HepG2 (cell line): ENCODE measurements at regions not wholly inside any gene's neighbourhood (a gene's known extent, or its start where the extent isn't known, plus 50 kb on each side); places are given as distances from the start of the nearest gene placed in this dataset.

Experiments
- ATAC-seq: fragments of 200-7000 bp; cut with Tn5 transposase; 3 replicates; pipeline ENCODE4 v1.9.1; 2020; ENCODE audit warnings: mild to moderate bottlenecking, moderate library complexity
- BruUV-seq: library from RNA; stranded (reverse); fragments of 400-500 nt; replicated peaks from 2 replicates; lab custom pipeline; 2021; lab: Mats Ljungman, UMichigan
- CTCF ChIA-PET: fragments of 300-600 bp; formaldehyde crosslinking; extraction: SDS; loops from one replicate; lab custom pipeline; 2021; ENCODE audit warnings: low total read pairs, inconsistent platforms, low intra/inter-chr PET ratio; lab: Yijun Ruan, JAX
- POLR2A ChIA-PET: fragments of 350-600 bp; sonication (Branson Sonifier 250); formaldehyde crosslinking; loops from one replicate; lab custom pipeline; 2020; ENCODE audit warnings: antibody characterized with exemption, inconsistent platforms; lab: Yijun Ruan, JAX
- DNase-seq: peaks from one replicate; pipeline ENCODE4 v3.0.0-alpha.2; 2015; ENCODE audit warnings: low spot score
- FAIRE-seq: peaks from 3 replicates; lab custom pipeline; 2011; peaks lifted over from hg19 to GRCh38; lab: Jason Lieb, UNC
- H2AFZ ChIP-seq: one replicate; pipeline ENCODE4 v1.6.1; 2011; ENCODE audit warnings: low read length, inconsistent platforms
- H3K27ac ChIP-seq: fragments of 300-600 bp; 3 replicates; pipeline ENCODE4 v1.8.0; 2011; ENCODE audit warnings: mixed run types, mild to moderate bottlenecking, mixed read lengths, low read length, inconsistent platforms; ENCODE audit not compliant: insufficient read depth; ENCODE audit errors: extremely low read length
- H3K27me3 ChIP-seq, 2 experiments: fragments of 200-600 bp in 1 of 2; 2 replicates in 1 of 2; 3 replicates in 1 of 2; pipeline versions ENCODE4 v1.6.0 to v1.8.0; 2011; ENCODE audit warnings: low read length in 2 of 2, mild to moderate bottlenecking in 2 of 2, moderate library complexity in 2 of 2, inconsistent platforms in 1 of 2; ENCODE audit not compliant: insufficient read depth in 2 of 2, control insufficient read depth in 1 of 2
- H3K36me3 ChIP-seq, 2 experiments: fragments of 200-600 bp in 1 of 2; replicated peaks in 1 of 2; 2 replicates in 1 of 2; 3 replicates in 1 of 2; pipeline versions ENCODE4 v1.5.1 to v1.8.0; 2011; ENCODE audit warnings: low read length in 2 of 2, inconsistent platforms in 1 of 2; ENCODE audit not compliant: insufficient read depth in 2 of 2, control insufficient read depth in 1 of 2
- H3K4me1 ChIP-seq: 2 replicates; pipeline ENCODE4 v1.5.1; 2012; ENCODE audit warnings: low read length, inconsistent platforms; ENCODE audit not compliant: insufficient read depth
- H3K4me2 ChIP-seq: 2 replicates; pipeline ENCODE4 v1.6.0; 2011; ENCODE audit warnings: low read depth, low read length, inconsistent platforms
- H3K4me3 ChIP-seq, 3 experiments: fragments of 200-600 bp in 1 of 3; sonication (generic), shearing (Covaris generic) in 1 of 3; replicated peaks in 1 of 3; 2 replicates each; pipeline ENCODE4 v1.5.1; 2011 to 2016; ENCODE audit warnings: low read length in 3 of 3, inconsistent platforms in 2 of 3, low read depth in 2 of 3, mild to moderate bottlenecking in 2 of 3, control low read depth in 1 of 3, mixed read lengths in 1 of 3; ENCODE audit not compliant: insufficient read depth in 1 of 3
- H3K79me2 ChIP-seq: one replicate; pipeline ENCODE4 v1.6.1; 2011; ENCODE audit warnings: low read length, inconsistent platforms; ENCODE audit not compliant: insufficient read depth
- H3K9ac ChIP-seq: 2 replicates; pipeline ENCODE4 v1.6.0; 2011; ENCODE audit warnings: mild to moderate bottlenecking, low read depth, low read length, inconsistent platforms; ENCODE audit not compliant: insufficient read depth
- H3K9me3 ChIP-seq: 2 replicates; pipeline ENCODE4 v1.5.1; 2012; ENCODE audit warnings: mild to moderate bottlenecking, low read length
- H4K20me1 ChIP-seq: 2 replicates; pipeline ENCODE4 v1.6.0; 2011; ENCODE audit warnings: inconsistent platforms, mild to moderate bottlenecking, low read length, moderate library complexity; ENCODE audit not compliant: insufficient read depth
- HNRNPL ChIP-seq: fragments of 200-400 bp; formaldehyde crosslinking; IDR thresholded peaks from 2 replicates; pipeline ENCODE4 v1.6.1; 2017; ENCODE audit warnings: mild to moderate bottlenecking, low read depth, low read length
- MZF1 ChIP-seq: sonication (generic); formaldehyde crosslinking; IDR thresholded peaks from 2 replicates; pipeline ENCODE4 v1.8.1; 2023; ENCODE audit warnings: mild to moderate bottlenecking, missing genetic modification reagents, borderline replicate concordance
- NFE2L1 ChIP-seq: sonication (generic); formaldehyde crosslinking; IDR thresholded peaks from 2 replicates; pipeline ENCODE4 v1.4.0; 2020; ENCODE audit warnings: missing genetic modification reagents, mild to moderate bottlenecking, borderline replicate concordance
- PRPF4 ChIP-seq: fragments of 200-400 bp; formaldehyde crosslinking; IDR thresholded peaks from 2 replicates; pipeline ENCODE4 v1.6.1; 2016; ENCODE audit warnings: low read length, low read depth; ENCODE audit not compliant: poor library complexity, severe bottlenecking
- SMARCC2 ChIP-seq: fragments of 450-650 bp; IDR thresholded peaks from 2 replicates; pipeline ENCODE4 v1.6.1; 2017; ENCODE audit warnings: antibody characterized with exemption, mild to moderate bottlenecking
- SNAI1 ChIP-seq: sonication (generic); formaldehyde crosslinking; IDR thresholded peaks from 2 replicates; pipeline ENCODE4 v1.5.0; 2020; ENCODE audit warnings: mild to moderate bottlenecking, missing genetic modification reagents, borderline replicate concordance
- TBP ChIP-seq: sonication (generic); formaldehyde crosslinking; IDR thresholded peaks from 2 replicates; pipeline ENCODE4 v1.5.0; 2020; ENCODE audit warnings: missing genetic modification reagents
- TBX3 ChIP-seq: fragments of 450-650 bp; IDR thresholded peaks from 2 replicates; pipeline ENCODE4 v1.6.1; 2017; ENCODE audit warnings: antibody characterized with exemption, mild to moderate bottlenecking, inconsistent platforms, borderline replicate concordance
- ZNF205 ChIP-seq: IDR thresholded peaks from 2 replicates; pipeline ENCODE4 v1.6.1; 2018; ENCODE audit warnings: missing biosample characterization, missing genetic modification reagents
- ZNF30 ChIP-seq: sonication (generic); formaldehyde crosslinking; IDR thresholded peaks from 2 replicates; pipeline ENCODE4 v1.5.0; 2020; ENCODE audit warnings: mild to moderate bottlenecking, missing genetic modification reagents
- ZNF350 ChIP-seq: sonication (generic); formaldehyde crosslinking; IDR thresholded peaks from 2 replicates; pipeline ENCODE4 v1.4.0; 2020; ENCODE audit warnings: mild to moderate bottlenecking, low read depth, missing genetic modification reagents, borderline replicate concordance
- ZNF790 ChIP-seq: sonication (generic); formaldehyde crosslinking; IDR thresholded peaks from 2 replicates; pipeline ENCODE4 v1.8.0; 2022; ENCODE audit warnings: missing genetic modification reagents, mild to moderate bottlenecking, borderline replicate concordance
- WGBS: methylation state at CpG from one replicate; pipeline ENCODE4 v1.1.6; 2017; ENCODE audit warnings: low lambda C conversion rate; 5-methylcytosine and 5-hydroxymethylcytosine counted together
- in situ Hi-C: cut with HindIII; loops from 2 replicates; pipeline ENCODE4 v1.10.0; 2017; ENCODE audit warnings: low pct_unique_long_range_greater_than_20kb; ENCODE audit not compliant: extremely low pct_ligation_motif_present
- intact Hi-C: fragments of 100-400 bp; cut with micrococcal nuclease; formaldehyde crosslinking; loops from one replicate; pipeline ENCODE4 v1.10.0; 2022; ENCODE audit not compliant: unreplicated experiment
- TF ChIP-seq, protein P1 (sequence below): sonication (generic); formaldehyde crosslinking; IDR thresholded peaks from 2 replicates; pipeline ENCODE4 v1.5.0; 2020; ENCODE audit warnings: missing genetic modification reagents
- TF ChIP-seq, protein P2 (sequence below): sonication (generic); formaldehyde crosslinking; IDR thresholded peaks from 2 replicates; pipeline ENCODE4 v1.5.0; 2020; ENCODE audit warnings: missing genetic modification reagents
- TF ChIP-seq, protein P3 (sequence below): sonication (generic); formaldehyde crosslinking; IDR thresholded peaks from 2 replicates; pipeline ENCODE4 v1.4.0; 2020; ENCODE audit warnings: missing genetic modification reagents
- TF ChIP-seq, protein P4 (sequence below): sonication (generic); formaldehyde crosslinking; IDR thresholded peaks from 2 replicates; pipeline ENCODE4 v1.4.0; 2020; ENCODE audit warnings: low read depth, missing genetic modification reagents

DNA sequence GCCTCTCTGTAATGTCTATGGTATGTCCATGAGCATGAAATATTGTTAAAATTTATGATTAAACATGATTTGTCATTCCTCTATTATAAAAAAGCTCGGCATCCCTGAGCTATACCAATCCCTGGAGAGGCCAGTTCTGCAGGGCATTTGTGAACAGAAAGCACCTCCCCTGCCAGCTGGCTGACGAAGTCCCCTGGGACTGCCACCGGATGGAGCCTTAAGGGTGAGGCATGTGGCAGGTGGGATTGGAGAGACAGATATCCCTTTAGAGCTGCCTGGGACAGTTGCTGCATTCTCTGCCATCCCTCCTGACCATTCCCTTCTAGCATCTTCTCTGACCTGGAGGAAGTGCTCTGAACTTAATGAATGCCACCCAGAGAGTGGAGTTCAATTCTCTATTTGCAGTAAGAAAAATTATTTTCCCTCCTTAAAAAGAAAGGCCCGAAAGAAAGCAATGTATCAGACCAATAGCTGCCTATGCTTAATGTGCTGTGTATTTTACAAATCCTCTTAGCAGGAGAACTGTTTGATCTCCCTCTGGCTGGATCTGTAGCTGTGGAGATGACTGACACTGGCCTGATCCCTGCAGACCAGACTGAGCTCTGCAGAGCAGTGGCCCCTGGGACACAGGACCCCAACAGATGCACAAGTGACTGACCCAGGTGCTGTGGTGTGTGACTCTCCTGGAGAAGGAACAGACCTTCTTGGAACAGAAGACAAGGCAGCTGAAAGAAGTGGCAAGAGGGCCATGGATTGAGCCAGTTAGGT lies 219.0 kb upstream of the NAV2 start:
- no peak for ATAC-seq
- CTCF ChIA-PET: no interaction called here
- no peaks in the 10 kb centered on the region for H3K9me3 ChIP-seq
- no peak overlapping the region for H3K4me2 ChIP-seq
- no peak overlapping the region for H3K4me3 ChIP-seq
- WGBS: 3% methylated on average over 4 of the region's 4 CpGs
- no TSS peak for BruUV-seq
- H4K20me1 ChIP-seq: no peaks in the 10 kb centered on the region; the same call in 1 of the 2 replicates
- H3K36me3 ChIP-seq: no peaks in the 10 kb centered on the region
- H3K9ac ChIP-seq: no peak overlapping the region
- H3K27ac ChIP-seq: no peak overlapping the region
- intact Hi-C loops (no loop called here), in situ Hi-C loops (no loop called here)
- POLR2A ChIA-PET: no interaction called here
- H2AFZ ChIP-seq: no peak overlapping the region
- no peaks in the 10 kb centered on the region for H3K79me2 ChIP-seq
- no peak for DNase-seq
- no peaks in the 10 kb centered on the region for H3K4me1 ChIP-seq
- no peak for FAIRE-seq
- no peaks in the 10 kb centered on the region; a peak in 1 of 5 replicates for H3K27me3 ChIP-seq
- no peak for TF ChIP-seq TBX3
- TF ChIP-seq, protein P1, sequence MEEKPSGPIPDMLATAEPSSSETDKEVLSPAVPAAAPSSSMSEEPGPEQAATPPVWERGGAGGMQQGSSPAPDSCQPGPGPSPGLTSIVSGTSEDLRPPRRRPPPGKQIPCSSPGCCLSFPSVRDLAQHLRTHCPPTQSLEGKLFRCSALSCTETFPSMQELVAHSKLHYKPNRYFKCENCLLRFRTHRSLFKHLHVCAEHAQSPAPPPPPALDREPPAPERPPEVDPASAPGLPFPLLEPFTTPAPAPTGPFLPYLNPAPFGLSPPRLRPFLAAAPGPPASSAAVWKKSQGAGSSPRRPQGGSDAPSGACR (CRISPR knock-in tag): no peak
- no peak for TF ChIP-seq TBP (CRISPR knock-in tag)
- no peak for TF ChIP-seq ZNF790 (CRISPR knock-in tag)
- TF ChIP-seq NFE2L1 (CRISPR knock-in tag): no peak
- no peak for TF ChIP-seq ZNF205 (CRISPR knock-in tag)
- no peak for TF ChIP-seq SNAI1 (CRISPR knock-in tag)
- TF ChIP-seq, protein P2, sequence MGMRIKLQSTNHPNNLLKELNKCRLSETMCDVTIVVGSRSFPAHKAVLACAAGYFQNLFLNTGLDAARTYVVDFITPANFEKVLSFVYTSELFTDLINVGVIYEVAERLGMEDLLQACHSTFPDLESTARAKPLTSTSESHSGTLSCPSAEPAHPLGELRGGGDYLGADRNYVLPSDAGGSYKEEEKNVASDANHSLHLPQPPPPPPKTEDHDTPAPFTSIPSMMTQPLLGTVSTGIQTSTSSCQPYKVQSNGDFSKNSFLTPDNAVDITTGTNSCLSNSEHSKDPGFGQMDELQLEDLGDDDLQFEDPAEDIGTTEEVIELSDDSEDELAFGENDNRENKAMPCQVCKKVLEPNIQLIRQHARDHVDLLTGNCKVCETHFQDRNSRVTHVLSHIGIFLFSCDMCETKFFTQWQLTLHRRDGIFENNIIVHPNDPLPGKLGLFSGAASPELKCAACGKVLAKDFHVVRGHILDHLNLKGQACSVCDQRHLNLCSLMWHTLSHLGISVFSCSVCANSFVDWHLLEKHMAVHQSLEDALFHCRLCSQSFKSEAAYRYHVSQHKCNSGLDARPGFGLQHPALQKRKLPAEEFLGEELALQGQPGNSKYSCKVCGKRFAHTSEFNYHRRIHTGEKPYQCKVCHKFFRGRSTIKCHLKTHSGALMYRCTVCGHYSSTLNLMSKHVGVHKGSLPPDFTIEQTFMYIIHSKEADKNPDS (CRISPR knock-in tag): no peak
- TF ChIP-seq, protein P3, sequence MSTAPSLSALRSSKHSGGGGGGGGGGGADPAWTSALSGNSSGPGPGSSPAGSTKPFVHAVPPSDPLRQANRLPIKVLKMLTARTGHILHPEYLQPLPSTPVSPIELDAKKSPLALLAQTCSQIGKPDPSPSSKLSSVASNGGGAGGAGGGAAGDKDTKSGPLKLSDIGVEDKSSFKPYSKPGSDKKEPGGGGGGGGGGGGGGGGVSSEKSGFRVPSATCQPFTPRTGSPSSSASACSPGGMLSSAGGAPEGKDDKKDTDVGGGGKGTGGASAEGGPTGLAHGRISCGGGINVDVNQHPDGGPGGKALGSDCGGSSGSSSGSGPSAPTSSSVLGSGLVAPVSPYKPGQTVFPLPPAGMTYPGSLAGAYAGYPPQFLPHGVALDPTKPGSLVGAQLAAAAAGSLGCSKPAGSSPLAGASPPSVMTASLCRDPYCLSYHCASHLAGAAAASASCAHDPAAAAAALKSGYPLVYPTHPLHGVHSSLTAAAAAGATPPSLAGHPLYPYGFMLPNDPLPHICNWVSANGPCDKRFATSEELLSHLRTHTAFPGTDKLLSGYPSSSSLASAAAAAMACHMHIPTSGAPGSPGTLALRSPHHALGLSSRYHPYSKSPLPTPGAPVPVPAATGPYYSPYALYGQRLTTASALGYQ (CRISPR knock-in tag): no peak
- no peak for TF ChIP-seq HNRNPL
- TF ChIP-seq ZNF350 (CRISPR knock-in tag): no peak
- TF ChIP-seq MZF1 (CRISPR knock-in tag): no peak
- no peak for TF ChIP-seq SMARCC2
- TF ChIP-seq, protein P4, sequence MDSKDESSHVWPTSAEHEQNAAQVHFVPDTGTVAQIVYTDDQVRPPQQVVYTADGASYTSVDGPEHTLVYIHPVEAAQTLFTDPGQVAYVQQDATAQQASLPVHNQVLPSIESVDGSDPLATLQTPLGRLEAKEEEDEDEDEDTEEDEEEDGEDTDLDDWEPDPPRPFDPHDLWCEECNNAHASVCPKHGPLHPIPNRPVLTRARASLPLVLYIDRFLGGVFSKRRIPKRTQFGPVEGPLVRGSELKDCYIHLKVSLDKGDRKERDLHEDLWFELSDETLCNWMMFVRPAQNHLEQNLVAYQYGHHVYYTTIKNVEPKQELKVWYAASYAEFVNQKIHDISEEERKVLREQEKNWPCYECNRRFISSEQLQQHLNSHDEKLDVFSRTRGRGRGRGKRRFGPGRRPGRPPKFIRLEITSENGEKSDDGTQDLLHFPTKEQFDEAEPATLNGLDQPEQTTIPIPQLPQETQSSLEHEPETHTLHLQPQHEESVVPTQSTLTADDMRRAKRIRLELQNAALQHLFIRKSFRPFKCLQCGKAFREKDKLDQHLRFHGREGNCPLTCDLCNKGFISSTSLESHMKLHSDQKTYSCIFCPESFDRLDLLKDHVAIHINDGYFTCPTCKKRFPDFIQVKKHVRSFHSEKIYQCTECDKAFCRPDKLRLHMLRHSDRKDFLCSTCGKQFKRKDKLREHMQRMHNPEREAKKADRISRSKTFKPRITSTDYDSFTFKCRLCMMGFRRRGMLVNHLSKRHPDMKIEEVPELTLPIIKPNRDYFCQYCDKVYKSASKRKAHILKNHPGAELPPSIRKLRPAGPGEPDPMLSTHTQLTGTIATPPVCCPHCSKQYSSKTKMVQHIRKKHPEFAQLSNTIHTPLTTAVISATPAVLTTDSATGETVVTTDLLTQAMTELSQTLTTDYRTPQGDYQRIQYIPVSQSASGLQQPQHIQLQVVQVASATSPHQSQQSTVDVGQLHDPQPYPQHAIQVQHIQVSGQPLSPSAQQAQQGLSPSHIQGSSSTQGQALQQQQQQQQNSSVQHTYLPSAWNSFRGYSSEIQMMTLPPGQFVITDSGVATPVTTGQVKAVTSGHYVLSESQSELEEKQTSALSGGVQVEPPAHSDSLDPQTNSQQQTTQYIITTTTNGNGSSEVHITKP (CRISPR knock-in tag): no peak
- TF ChIP-seq ZNF30 (CRISPR knock-in tag): no peak
- TF ChIP-seq PRPF4: no peak
